OCI-LY7 (cell line): ENCODE measurements at regions not wholly inside any gene's neighbourhood (a gene's known extent, or its start where the extent isn't known, plus 50 kb on each side); places are given as distances from the start of the nearest gene placed in this dataset.

ENCODE experiments used
- BruUV-seq: library from RNA; stranded (reverse); fragments of 400-500 nt; replicated peaks from 2 replicates; lab custom pipeline; 2021; lab: Mats Ljungman, UMichigan
- CTCF ChIA-PET: fragments of 300-600 bp; sonication (Branson Sonifier 250); formaldehyde crosslinking; loops from one replicate; lab custom pipeline; 2022; ENCODE audit warnings: antibody characterized with exemption; ENCODE audit not compliant: unreplicated experiment; lab: Charles Lee
- POLR2A ChIA-PET: fragments of 300-600 bp; sonication (Branson Sonifier 250); formaldehyde crosslinking; loops from one replicate; lab custom pipeline; 2022; ENCODE audit warnings: antibody characterized with exemption; lab: Charles Lee
- DNase-seq: peaks from one replicate; pipeline ENCODE4 v3.0.0-alpha.2; 2015; ENCODE audit warnings: low spot score
- H2AFZ ChIP-seq: fragments of 200-600 bp; sonication (generic), shearing (Covaris generic); 2 replicates; pipeline ENCODE4 v1.6.1; 2014; ENCODE audit warnings: mild to moderate bottlenecking, antibody characterized with exemption, low read length, moderate library complexity
- H3K27ac ChIP-seq: fragments of 200-600 bp; sonication (generic); 2 replicates; pipeline ENCODE4 v1.5.1; 2014; ENCODE audit warnings: mixed run types, low read depth, mild to moderate bottlenecking, moderate library complexity, low read length, inconsistent platforms; ENCODE audit not compliant: poor library complexity, severe bottlenecking
- H3K36me3 ChIP-seq: fragments of 200-600 bp; sonication (generic); 2 replicates; pipeline ENCODE4 v1.6.1; 2014; ENCODE audit warnings: mild to moderate bottlenecking, antibody characterized with exemption, low read length, moderate library complexity, mixed read lengths; ENCODE audit not compliant: insufficient read depth
- H3K4me1 ChIP-seq: fragments of 200-600 bp; sonication (generic); 2 replicates; pipeline ENCODE4 v1.5.1; 2014; ENCODE audit warnings: mild to moderate bottlenecking, low read length; ENCODE audit not compliant: insufficient read depth, poor library complexity, severe bottlenecking
- H3K4me2 ChIP-seq: fragments of 200-600 bp; sonication (generic); 2 replicates; pipeline ENCODE4 v1.6.1; 2014; ENCODE audit warnings: mild to moderate bottlenecking, low read length
- H3K4me3 ChIP-seq: fragments of 200-600 bp; sonication (generic); 2 replicates; pipeline ENCODE4 v1.5.1; 2014; ENCODE audit warnings: mild to moderate bottlenecking, low read depth, low read length; ENCODE audit not compliant: poor library complexity, severe bottlenecking
- H3K79me2 ChIP-seq: fragments of 200-600 bp; sonication (generic); 2 replicates; pipeline ENCODE4 v1.6.1; 2016; ENCODE audit warnings: low read depth, mild to moderate bottlenecking, low read length, moderate library complexity, mixed read lengths; ENCODE audit not compliant: insufficient read depth
- H3K9me2 ChIP-seq: fragments of 200-600 bp; sonication (generic); 2 replicates; pipeline ENCODE4 v1.6.1; 2016; ENCODE audit warnings: mild to moderate bottlenecking, low read length, mixed read lengths; ENCODE audit not compliant: insufficient read depth
- H3K9me3 ChIP-seq: fragments of 200-600 bp; sonication (generic); 2 replicates; pipeline ENCODE4 v1.6.1; 2014; ENCODE audit warnings: mild to moderate bottlenecking, mixed run types, low read length, mixed read lengths
- H4K20me1 ChIP-seq: fragments of 200-600 bp; sonication (generic); 2 replicates; pipeline ENCODE4 v1.6.1; 2014; ENCODE audit warnings: mild to moderate bottlenecking, antibody characterized with exemption, low read length, moderate library complexity, mixed read lengths; ENCODE audit not compliant: insufficient read depth
- CTCF ChIP-seq: fragments of 200-600 bp; sonication (generic); conservative IDR thresholded peaks from 2 replicates; pipeline ENCODE4 v1.5.1; 2014; ENCODE audit warnings: mild to moderate bottlenecking, antibody characterized with exemption, low read length, moderate library complexity, mixed read lengths
- EZH2phosphoT487 ChIP-seq: fragments of 200-600 bp; sonication (generic); IDR thresholded peaks from 2 replicates; pipeline ENCODE4 v1.6.1; 2018; ENCODE audit warnings: low read depth, borderline replicate concordance, mild to moderate bottlenecking, mixed run types, antibody characterized with exemption, low read length, moderate library complexity, mixed read lengths
- intact Hi-C: fragments of 100-400 bp; cut with micrococcal nuclease; formaldehyde crosslinking; loops from one replicate; pipeline ENCODE4 v1.10.0; 2022; ENCODE audit not compliant: unreplicated experiment

DNA sequence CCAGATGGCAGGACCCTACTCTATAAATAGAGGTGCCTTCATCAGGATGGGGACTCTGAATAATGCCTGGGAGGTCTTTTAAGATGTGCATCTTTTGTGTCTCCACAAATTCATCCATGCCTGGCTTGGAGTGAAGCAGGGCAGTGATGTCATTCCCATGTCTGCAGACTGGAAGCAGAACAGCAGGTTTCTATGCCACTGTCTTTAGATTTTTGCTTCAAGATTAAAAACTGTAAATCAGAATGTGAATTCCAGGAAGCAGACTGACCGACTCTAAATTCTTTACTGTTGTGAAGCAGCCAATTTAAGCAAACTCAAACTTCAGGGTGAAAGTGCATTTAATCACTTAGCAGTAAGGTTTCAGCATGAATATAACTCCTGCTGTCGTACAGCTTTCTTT is 159.3 kb downstream of the SCG2 start:
- POLR2A ChIA-PET = no interaction called here
- no peaks in the 10 kb centered on the region for H3K4me1 ChIP-seq
- no peak overlapping the region for H2AFZ ChIP-seq
- H3K4me2 ChIP-seq = no peak overlapping the region
- H4K20me1 ChIP-seq = no peaks in the 10 kb centered on the region
- no peak overlapping the region for H3K27ac ChIP-seq
- H3K36me3 ChIP-seq = no peaks in the 10 kb centered on the region
- H3K9me3 ChIP-seq = no peaks in the 10 kb centered on the region
- TF ChIP-seq CTCF = no peak
- no peak for TF ChIP-seq EZH2phosphoT487
- intact Hi-C loops = no loop called here
- H3K4me3 ChIP-seq = no peak overlapping the region
- no TSS peak for BruUV-seq
- no peaks in the 10 kb centered on the region for H3K9me2 ChIP-seq
- CTCF ChIA-PET = no interaction called here
- no peaks in the 10 kb centered on the region for H3K79me2 ChIP-seq
- no peak for DNase-seq

DNA sequence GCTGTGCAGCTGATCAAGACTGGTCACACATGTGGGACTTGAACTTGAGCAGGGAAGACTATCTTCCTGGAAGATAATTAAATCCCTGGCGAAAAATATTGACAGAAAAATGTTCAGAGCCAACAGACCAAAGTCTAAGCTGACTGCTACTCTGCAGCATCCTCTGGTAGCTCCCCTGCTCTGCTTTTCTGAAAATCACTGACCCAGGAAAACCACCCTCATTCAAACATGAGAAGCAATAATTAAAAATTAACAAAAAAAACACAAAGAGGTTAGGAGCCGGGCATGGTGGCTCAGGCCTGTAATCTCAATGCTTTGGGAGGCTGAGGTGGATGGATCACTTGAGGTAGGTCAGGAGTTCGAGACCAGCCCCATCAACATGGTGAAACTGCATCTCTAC is 151.9 kb downstream of the SCG2 start:
- H4K20me1 ChIP-seq = no peaks in the 10 kb centered on the region
- ChIA-PET CTCF (no interaction called here), POLR2A (interaction anchor here (0.7 kb wide), 1 partner anchor 573 kb away, joined by 4 read pairs; no protein-coding TSS in a partner anchor)
- TF ChIP-seq CTCF (no peak), EZH2phosphoT487 (no peak)
- H3K79me2 ChIP-seq = no peaks in the 10 kb centered on the region
- no peaks in the 10 kb centered on the region for H3K4me1 ChIP-seq
- H3K9me2 ChIP-seq = no peaks in the 10 kb centered on the region
- no peak overlapping the region for H3K4me3 ChIP-seq
- no TSS peak for BruUV-seq
- no peak overlapping the region for H3K4me2 ChIP-seq
- intact Hi-C loops = loop anchor here (10.0 kb wide), 1 partner anchor 415 kb away; no protein-coding TSS in a partner anchor
- no peak overlapping the region for H2AFZ ChIP-seq
- H3K9me3 ChIP-seq = no peaks in the 10 kb centered on the region
- DNase-seq = no peak
- no peak overlapping the region for H3K27ac ChIP-seq
- no peaks in the 10 kb centered on the region for H3K36me3 ChIP-seq

GRCh38 chr2:223457301-223457700 is 144.9 kb downstream of the SCG2 start:
- intact Hi-C loops = loop anchor here (10.0 kb wide), 1 partner anchor 408 kb away; no protein-coding TSS in a partner anchor
- no peaks in the 10 kb centered on the region for H3K9me3 ChIP-seq
- DNase-seq = no peak
- H3K27ac ChIP-seq = no peak overlapping the region
- no peak for TF ChIP-seq CTCF
- no peak for TF ChIP-seq EZH2phosphoT487
- no peaks in the 10 kb centered on the region for H3K79me2 ChIP-seq
- H3K36me3 ChIP-seq = no peaks in the 10 kb centered on the region
- BruUV-seq = no TSS peak
- H3K4me1 ChIP-seq = no peaks in the 10 kb centered on the region
- CTCF ChIA-PET = no interaction called here
- no peaks in the 10 kb centered on the region for H3K9me2 ChIP-seq
- no peak overlapping the region for H3K4me2 ChIP-seq
- no peaks in the 10 kb centered on the region for H4K20me1 ChIP-seq
- no peak overlapping the region for H2AFZ ChIP-seq
- POLR2A ChIA-PET = interaction anchor here (0.5 to 0.9 kb wide), 2 partner anchors 10 to 639 kb away, joined by 3 to 4 read pairs; no protein-coding TSS in a partner anchor
- no peak overlapping the region for H3K4me3 ChIP-seq
